Left ventricle myocardium inferior (tissue), 1 donor: ENCODE measurements at regions not wholly inside any gene's neighbourhood (a gene's known extent, or its start where the extent isn't known, plus 50 kb on each side); places are given as distances from the start of the nearest gene placed in this dataset.

Experiments used
- DNase-seq: peaks from one replicate; pipeline ENCODE4 v3.0.0-alpha.2; 2020
- H3K27ac ChIP-seq: fragments of 200-600 bp; replicated peaks from 2 replicates; pipeline ENCODE4 v1.8.0; 2021
- H3K27me3 ChIP-seq: fragments of 200-600 bp; 2 replicates; pipeline ENCODE4 v1.8.0; 2021; ENCODE audit warnings: low read depth
- H3K36me3 ChIP-seq: fragments of 200-600 bp; 2 replicates; pipeline ENCODE4 v1.8.0; 2021
- H3K4me1 ChIP-seq: fragments of 200-600 bp; 2 replicates; pipeline ENCODE4 v1.8.0; 2021
- H3K4me3 ChIP-seq: fragments of 200-600 bp; 2 replicates; pipeline ENCODE4 v1.8.0; 2021; ENCODE audit warnings: mild to moderate bottlenecking, moderate library complexity
- H3K9me3 ChIP-seq: fragments of 200-600 bp; replicated peaks from 2 replicates; pipeline ENCODE4 v1.8.0; 2021
- intact Hi-C: fragments of 100-400 bp; cut with micrococcal nuclease; formaldehyde crosslinking; loops from one replicate; pipeline ENCODE4 v1.11.0; 2022
- TF ChIP-seq, protein P1 (sequence below): fragments of 200-600 bp; IDR thresholded peaks from 2 replicates; pipeline ENCODE4 v1.8.0; 2021; ENCODE audit warnings: antibody characterized with exemption, mild to moderate bottlenecking, borderline replicate concordance
- donor health status: DM: no; HTN: yes; CAD: no; lungs with severe emphysema.

DNA sequence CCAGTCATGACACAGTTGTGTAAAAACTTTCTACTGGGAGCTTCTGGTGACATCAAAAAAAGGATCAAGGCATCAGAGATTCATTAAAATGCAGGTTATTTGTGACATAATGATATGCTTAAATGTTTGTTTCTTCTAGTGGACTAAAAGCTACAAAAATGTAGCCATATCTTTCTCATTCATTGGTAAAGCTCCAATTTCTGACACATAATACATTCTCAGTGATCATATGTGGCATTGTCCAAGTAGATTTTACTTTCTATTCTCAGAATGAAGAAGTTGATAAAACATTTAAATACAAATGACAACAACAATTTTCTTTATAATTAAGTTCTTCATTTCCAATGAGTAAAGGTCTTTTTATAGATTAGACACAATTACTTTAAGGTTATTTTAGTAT is 71.0 kb upstream of the ARHGEF26 start:
- no peak for DNase-seq
- Histone ChIP-seq H3K36me3 (no peaks in the 10 kb centered on the region), H3K27ac (no peak overlapping the region), H3K4me3 (no peak overlapping the region), H3K9me3 (no peaks in the 10 kb centered on the region), H3K27me3 (no peaks in the 10 kb centered on the region), H3K4me1 (no peaks in the 10 kb centered on the region)
- intact Hi-C loops = no loop called here
- TF ChIP-seq, protein P1, sequence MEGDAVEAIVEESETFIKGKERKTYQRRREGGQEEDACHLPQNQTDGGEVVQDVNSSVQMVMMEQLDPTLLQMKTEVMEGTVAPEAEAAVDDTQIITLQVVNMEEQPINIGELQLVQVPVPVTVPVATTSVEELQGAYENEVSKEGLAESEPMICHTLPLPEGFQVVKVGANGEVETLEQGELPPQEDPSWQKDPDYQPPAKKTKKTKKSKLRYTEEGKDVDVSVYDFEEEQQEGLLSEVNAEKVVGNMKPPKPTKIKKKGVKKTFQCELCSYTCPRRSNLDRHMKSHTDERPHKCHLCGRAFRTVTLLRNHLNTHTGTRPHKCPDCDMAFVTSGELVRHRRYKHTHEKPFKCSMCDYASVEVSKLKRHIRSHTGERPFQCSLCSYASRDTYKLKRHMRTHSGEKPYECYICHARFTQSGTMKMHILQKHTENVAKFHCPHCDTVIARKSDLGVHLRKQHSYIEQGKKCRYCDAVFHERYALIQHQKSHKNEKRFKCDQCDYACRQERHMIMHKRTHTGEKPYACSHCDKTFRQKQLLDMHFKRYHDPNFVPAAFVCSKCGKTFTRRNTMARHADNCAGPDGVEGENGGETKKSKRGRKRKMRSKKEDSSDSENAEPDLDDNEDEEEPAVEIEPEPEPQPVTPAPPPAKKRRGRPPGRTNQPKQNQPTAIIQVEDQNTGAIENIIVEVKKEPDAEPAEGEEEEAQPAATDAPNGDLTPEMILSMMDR = no peak

DNA sequence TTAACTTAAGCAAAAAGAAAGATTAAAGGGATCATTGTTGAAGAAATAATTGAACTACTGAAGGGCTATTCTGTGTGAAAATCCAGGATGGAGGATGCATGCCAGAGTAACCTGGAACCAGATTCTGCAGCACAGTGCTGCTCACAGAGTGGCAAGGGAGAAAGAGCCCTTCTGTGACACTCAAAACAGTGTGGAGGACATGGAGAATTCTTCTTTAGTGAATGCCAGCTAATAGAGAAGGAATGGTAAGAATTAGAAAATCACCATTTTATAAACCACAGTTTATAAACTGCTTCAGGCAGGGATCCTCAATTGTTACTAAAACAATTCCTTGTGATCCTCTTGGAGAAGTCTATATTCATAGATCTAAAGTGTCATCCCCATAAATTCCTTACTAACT is 70.4 kb upstream of the ARHGEF26 start:
- no peak for DNase-seq

DNA sequence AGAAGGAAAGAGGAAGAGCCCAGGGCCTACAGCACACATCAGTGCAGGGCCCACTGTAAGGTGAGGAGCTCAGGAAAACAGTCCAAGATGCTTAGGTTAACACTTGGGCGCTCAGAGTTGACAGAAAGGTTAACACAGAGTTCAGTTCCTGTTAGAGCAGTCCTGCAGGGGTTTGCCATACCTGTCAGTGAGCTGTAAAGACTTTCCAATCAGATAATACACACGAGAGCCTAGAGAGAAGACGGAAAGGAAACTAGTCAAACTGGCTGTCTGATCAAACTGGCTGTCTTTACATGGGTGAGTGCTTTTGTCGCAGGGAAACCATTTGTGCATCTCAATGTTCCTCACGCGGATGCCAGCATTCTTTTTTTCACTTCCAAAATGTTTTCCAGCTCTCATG is 61.4 kb upstream of the ARHGEF26 start:
- H3K9me3 ChIP-seq = no peaks in the 10 kb centered on the region
- intact Hi-C loops = no loop called here
- DNase-seq = no peak
- TF ChIP-seq, protein P1 = no peak
- H3K4me1 ChIP-seq = peaks cover 6% of the 10 kb centered on the region
- H3K36me3 ChIP-seq = no peaks in the 10 kb centered on the region
- no peak overlapping the region for H3K4me3 ChIP-seq
- peak overlapping the region; percentile 37 for H3K27ac ChIP-seq
- H3K27me3 ChIP-seq = no peaks in the 10 kb centered on the region

More for the DNA sequence above, 70.4 kb upstream of the ARHGEF26 start:
- H3K4me3 ChIP-seq = no peak overlapping the region
- H3K27me3 ChIP-seq = no peaks in the 10 kb centered on the region
- H3K36me3 ChIP-seq = no peaks in the 10 kb centered on the region
- TF ChIP-seq, protein P1 = no peak
- no peak overlapping the region for H3K27ac ChIP-seq
- intact Hi-C loops = no loop called here
- H3K4me1 ChIP-seq = no peaks in the 10 kb centered on the region
- H3K9me3 ChIP-seq = no peaks in the 10 kb centered on the region

DNA sequence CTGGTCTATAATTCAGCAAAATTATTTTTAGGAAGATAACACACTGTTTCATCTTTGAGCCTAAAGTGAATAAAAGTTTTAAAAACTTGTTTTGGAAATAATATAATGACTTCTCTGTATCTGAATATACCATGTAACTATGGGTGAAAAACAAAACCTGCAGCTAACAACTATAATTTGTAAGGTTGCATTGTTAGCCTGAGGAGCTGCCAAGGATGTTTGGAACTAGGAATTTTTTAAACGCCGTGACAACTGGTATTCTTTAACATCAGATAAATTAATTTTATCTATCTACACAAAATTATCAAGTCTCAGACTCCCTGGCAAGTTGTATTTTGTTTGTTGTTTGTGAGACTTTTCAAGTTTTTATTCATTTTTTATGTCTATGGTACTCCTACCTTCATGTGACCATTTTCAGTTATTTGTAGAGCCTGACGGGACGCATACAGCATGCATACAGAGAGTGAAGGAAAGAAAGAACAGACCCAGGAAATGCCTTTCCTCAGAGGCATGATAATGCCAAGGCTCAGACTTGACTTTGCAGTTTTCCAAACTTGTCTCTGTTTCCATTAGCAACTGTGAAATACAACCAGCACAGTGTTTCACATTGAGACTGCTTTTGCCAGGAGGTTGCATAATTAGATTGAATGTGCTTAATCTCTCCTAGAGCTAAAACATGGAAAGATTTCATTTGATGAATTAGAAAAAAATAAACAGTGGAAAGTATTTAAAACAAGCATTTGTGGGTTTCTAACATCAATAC is 60.8 kb upstream of the ARHGEF26 start:
- intact Hi-C loops = no loop called here
- Histone ChIP-seq H3K4me1 (peaks cover 6% of the 10 kb centered on the region), H3K36me3 (no peaks in the 10 kb centered on the region), H3K4me3 (no peak overlapping the region), H3K27ac (peak overlapping the region; percentile 38), H3K27me3 (no peaks in the 10 kb centered on the region), H3K9me3 (no peaks in the 10 kb centered on the region)
- no peak for DNase-seq
- TF ChIP-seq, protein P1 = no peak

DNA sequence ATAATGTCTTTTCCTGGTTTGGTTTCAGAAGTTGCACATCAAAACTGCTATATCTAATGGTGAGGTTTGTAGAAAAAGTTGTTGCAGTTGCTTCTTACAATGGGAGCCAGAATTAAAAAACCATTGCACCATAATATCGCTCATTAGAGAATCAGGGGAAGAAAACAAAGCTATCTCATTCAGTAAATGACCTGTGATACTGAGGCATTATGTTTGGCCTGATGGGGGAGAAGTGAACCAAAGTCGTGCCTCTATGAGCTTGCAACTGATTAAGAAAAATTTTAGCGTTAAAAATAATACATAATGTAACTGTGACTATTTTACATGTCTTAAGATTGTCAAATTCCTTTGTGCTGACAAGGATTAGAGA is 60.2 kb upstream of the ARHGEF26 start:
- no peak overlapping the region for H3K4me3 ChIP-seq
- H3K36me3 ChIP-seq = no peaks in the 10 kb centered on the region
- intact Hi-C loops = no loop called here
- no peak for DNase-seq
- peak overlapping the region; percentile 38 for H3K27ac ChIP-seq
- H3K27me3 ChIP-seq = no peaks in the 10 kb centered on the region
- H3K4me1 ChIP-seq = peaks cover 6% of the 10 kb centered on the region
- H3K9me3 ChIP-seq = no peaks in the 10 kb centered on the region
- TF ChIP-seq, protein P1 = no peak
